Gastrocnemius medialis (tissue), 4 donors: ENCODE measurements at regions not wholly inside any gene's neighbourhood (a gene's known extent, or its start where the extent isn't known, plus 50 kb on each side); places are given as distances from the start of the nearest gene placed in this dataset.

Experiments used
- ATAC-seq, 2 donors: fragments of 150-250 bp; one replicate each; pipeline ENCODE4 v1.9.1; 2016
- DNase-seq, 2 donors: peaks; one replicate each; pipeline ENCODE4 v3.0.0-alpha.2; 2019
- H3K27ac ChIP-seq, 4 donors: fragments of 200-600 bp; sonication (generic); 1 replicate in 1 of 4; 2 replicates in 3 of 4; pipeline ENCODE4 v1.5.1; 2016 to 2018; ENCODE audit warnings: mild to moderate bottlenecking in 2 of 4, moderate library complexity in 1 of 4
- H3K27me3 ChIP-seq, 3 donors: fragments of 200-600 bp; sonication (generic) in 2 of 3; 1 replicate in 1 of 3; 2 replicates in 2 of 3; pipeline versions ENCODE4 v1.5.1 to v1.6.0; 2016 to 2019; ENCODE audit warnings: mild to moderate bottlenecking in 1 of 3, moderate library complexity in 1 of 3
- H3K36me3 ChIP-seq, 2 donors: fragments of 200-600 bp; sonication (generic) in 1 of 2; one replicate each; pipeline ENCODE4 v1.5.1; 2017 to 2018
- H3K4me1 ChIP-seq, 2 donors: fragments of 200-600 bp; sonication (generic) in 1 of 2; one replicate each; pipeline ENCODE4 v1.5.1; 2016 to 2017; ENCODE audit warnings: mild to moderate bottlenecking in 2 of 2
- H3K4me3 ChIP-seq, 4 donors: fragments of 200-600 bp; sonication (generic) in 3 of 4; 1 replicate in 1 of 4; 2 replicates in 3 of 4; pipeline ENCODE4 v1.5.1; 2016 to 2019; ENCODE audit warnings: mild to moderate bottlenecking in 2 of 4
- H3K9me3 ChIP-seq, 3 donors: fragments of 200-600 bp; sonication (generic) in 2 of 3; 1 replicate in 1 of 3; 2 replicates in 2 of 3; pipeline ENCODE4 v1.5.1; 2016 to 2019
- CTCF ChIP-seq, 5 experiments: fragments of 450-650 bp in 3 of 5; fragments of 200-600 bp in 2 of 5; sonication (generic) in 2 of 5; IDR thresholded peaks in 4 of 5; conservative IDR thresholded peaks in 1 of 5; 1 replicate in 4 of 5; 2 replicates in 1 of 5; pipeline ENCODE4 v1.5.1; 2016 to 2019; ENCODE audit warnings: antibody characterized with exemption in 5 of 5, mild to moderate bottlenecking in 3 of 5, moderate library complexity in 3 of 5
- POLR2A ChIP-seq, 2 donors: fragments of 450-650 bp; IDR thresholded peaks; one replicate each; pipeline ENCODE4 v1.6.1; 2017; ENCODE audit warnings: antibody characterized with exemption in 2 of 2, mild to moderate bottlenecking in 2 of 2, moderate library complexity in 2 of 2
- in situ Hi-C, 4 donors: fragments of 200-750 bp; cut with MboI; loops; one replicate each; pipeline versions ENCODE4 v1.15.0 to v1.8.0; 2017; ENCODE audit warnings: low sequenced_read_pairs in 4 of 4
- intact Hi-C: fragments of 100-400 bp; cut with DNase I; formaldehyde crosslinking; loops from one replicate; pipeline ENCODE4 v1.15.1; 2023; ENCODE audit warnings: low total_unique reads

GRCh38 chr6:81978230-81978629 is 225.7 kb upstream of the TENT5A start:
- in situ Hi-C loops, result no loop called here
- Histone ChIP-seq H3K4me3 (no peak overlapping the region), H3K27ac (no peak overlapping the region), H3K4me1 (no peaks in the 10 kb centered on the region), H3K36me3 (no peaks in the 10 kb centered on the region), H3K27me3 (no peaks in the 10 kb centered on the region), H3K9me3 (no peaks in the 10 kb centered on the region)
- DNase-seq (no peak), ATAC-seq (no peak)
- no peak for TF ChIP-seq POLR2A (IDR thresholded peaks at IDR 0.05)
- no peak for TF ChIP-seq CTCF (IDR thresholded peaks at IDR 0.05 in 4 of 5, conservative IDR thresholded peaks at IDR 0.05 in 1 of 5)
- intact Hi-C loops, result no loop called here

- H3K9me3 ChIP-seq, result no peaks in the 10 kb centered on the region
- ATAC-seq (no peak), DNase-seq (no peak)
- no peak overlapping the region for H3K4me3 ChIP-seq
- no peaks in the 10 kb centered on the region for H3K36me3 ChIP-seq
- no peaks in the 10 kb centered on the region for H3K4me1 ChIP-seq
- intact Hi-C loops, result no loop called here
- H3K27ac ChIP-seq, result no peak overlapping the region
- no peaks in the 10 kb centered on the region for H3K27me3 ChIP-seq
- in situ Hi-C loops, result no loop called here
- TF ChIP-seq CTCF (IDR thresholded peaks at IDR 0.05 in 4 of 5, conservative IDR thresholded peaks at IDR 0.05 in 1 of 5) (no peak), POLR2A (IDR thresholded peaks at IDR 0.05) (no peak)
Measured at GRCh38 chr6:81977486-81977885, 225.0 kb upstream of the TENT5A start.

GRCh38 chr6:81969814-81970213 is 217.3 kb upstream of the TENT5A start:
- ATAC-seq (no peak), DNase-seq (no peak)
- TF ChIP-seq POLR2A (IDR thresholded peaks at IDR 0.05) (no peak), CTCF (IDR thresholded peaks at IDR 0.05 in 4 of 5, conservative IDR thresholded peaks at IDR 0.05 in 1 of 5) (no peak)
- no peaks in the 10 kb centered on the region for H3K36me3 ChIP-seq
- H3K9me3 ChIP-seq, result no peaks in the 10 kb centered on the region
- no peaks in the 10 kb centered on the region for H3K27me3 ChIP-seq
- H3K4me3 ChIP-seq, result no peak overlapping the region
- no peak overlapping the region for H3K27ac ChIP-seq
- H3K4me1 ChIP-seq, result no peaks in the 10 kb centered on the region
- intact Hi-C loops, result no loop called here
- in situ Hi-C loops, result no loop called here

GRCh38 chr6:81969011-81969410 is 216.5 kb upstream of the TENT5A start:
- ATAC-seq, result no peak
- Histone ChIP-seq H3K36me3 (no peaks in the 10 kb centered on the region), H3K4me3 (no peak overlapping the region), H3K27ac (no peak overlapping the region), H3K4me1 (no peaks in the 10 kb centered on the region), H3K9me3 (no peaks in the 10 kb centered on the region), H3K27me3 (no peaks in the 10 kb centered on the region)
- intact Hi-C loops (no loop called here), in situ Hi-C loops (no loop called here)
- TF ChIP-seq POLR2A (IDR thresholded peaks at IDR 0.05), result no peak
- no peak for TF ChIP-seq CTCF (IDR thresholded peaks at IDR 0.05 in 4 of 5, conservative IDR thresholded peaks at IDR 0.05 in 1 of 5)
- no peak for DNase-seq

GRCh38 chr6:81966968-81967367 is 214.5 kb upstream of the TENT5A start:
- H3K4me3 ChIP-seq, result no peak overlapping the region
- intact Hi-C loops, result no loop called here
- in situ Hi-C loops, result no loop called here
- no peaks in the 10 kb centered on the region for H3K36me3 ChIP-seq
- TF ChIP-seq CTCF (IDR thresholded peaks at IDR 0.05 in 4 of 5, conservative IDR thresholded peaks at IDR 0.05 in 1 of 5), result no peak
- TF ChIP-seq POLR2A (IDR thresholded peaks at IDR 0.05), result no peak
- no peak for DNase-seq
- H3K27ac ChIP-seq, result no peak overlapping the region
- no peaks in the 10 kb centered on the region for H3K27me3 ChIP-seq
- no peaks in the 10 kb centered on the region for H3K9me3 ChIP-seq
- no peak for ATAC-seq
- H3K4me1 ChIP-seq, result no peaks in the 10 kb centered on the region
